GOT3 (cell line): ENCODE measurements at regions not wholly inside any gene's neighbourhood (a gene's known extent, or its start where the extent isn't known, plus 50 kb on each side); places are given as distances from the start of the nearest gene placed in this dataset.
"Not testable (repeated sequence)": the region's sequence is repeated elsewhere in the genome, so short reads cannot be mapped to it uniquely, and the experiment has no call there.

Experiments used
- DNase-seq: peaks from one replicate; lab custom pipeline; 2025; ENCODE audit warnings: mixed read lengths; lab: John Stamatoyannopoulos, UW

- no peak for DNase-seq
Measured at GRCh38 chr11:38721586-38722315, 2123.7 kb upstream of the RAG2 start.

GRCh38 chr11:38718659-38719058, 2120.6 kb upstream of the RAG2 start:
- DNase-seq: no peak

GRCh38 chr11:38718049-38718448, 2120.0 kb upstream of the RAG2 start:
- no peak for DNase-seq

- no peak for DNase-seq
Measured at GRCh38 chr11:38711110-38711509, 2113.1 kb upstream of the RAG2 start.

GRCh38 chr11:38710262-38710661, 2112.2 kb upstream of the RAG2 start:
- DNase-seq: no peak

- DNase-seq: no peak
Measured at GRCh38 chr11:38700111-38700510, 2102.1 kb upstream of the RAG2 start.

- DNase-seq: no peak
Measured at GRCh38 chr11:38693306-38693705, 2095.3 kb upstream of the RAG2 start.

- DNase-seq: not testable (repeated sequence)
Measured at GRCh38 chr11:38690211-38690610, 2092.2 kb upstream of the RAG2 start.

- no peak for DNase-seq
Measured at GRCh38 chr11:38687008-38687407, 2089.0 kb upstream of the RAG2 start.

GRCh38 chr11:38683484-38683883, 2085.4 kb upstream of the RAG2 start:
- DNase-seq: no peak

- no peak for DNase-seq
Measured at GRCh38 chr11:38680746-38681145, 2082.7 kb upstream of the RAG2 start.

- DNase-seq: no peak
Measured at GRCh38 chr11:38680166-38680565, 2082.1 kb upstream of the RAG2 start.

GRCh38 chr11:38672445-38672844, 2074.4 kb upstream of the RAG2 start:
- DNase-seq: no peak

- no peak for DNase-seq
Measured at GRCh38 chr11:38667359-38667758, 2069.3 kb upstream of the RAG2 start.

GRCh38 chr11:38648604-38649003, 2050.6 kb upstream of the RAG2 start:
- DNase-seq: no peak

GRCh38 chr11:38646382-38646781, 2048.3 kb upstream of the RAG2 start:
- no peak for DNase-seq

GRCh38 chr11:38640854-38641253, 2042.8 kb upstream of the RAG2 start:
- no peak for DNase-seq

- DNase-seq: no peak
Measured at GRCh38 chr11:38612701-38613100, 2014.7 kb upstream of the RAG2 start.

- not testable (repeated sequence) for DNase-seq
Measured at GRCh38 chr11:38601371-38601770, 2003.3 kb upstream of the RAG2 start.

GRCh38 chr11:38598418-38598817, 2000.4 kb upstream of the RAG2 start:
- DNase-seq: no peak

- not testable (repeated sequence) for DNase-seq
Measured at GRCh38 chr11:38595359-38596016, 1997.5 kb upstream of the RAG2 start.

GRCh38 chr11:38594895-38595294, 1996.9 kb upstream of the RAG2 start:
- no peak for DNase-seq

GRCh38 chr11:38593649-38594048, 1995.6 kb upstream of the RAG2 start:
- DNase-seq: no peak

- DNase-seq: no peak
Measured at GRCh38 chr11:38582756-38583155, 1984.7 kb upstream of the RAG2 start.
